Activated T-cell treated with anti-CD3 and anti-CD28 coated beads for 48 hours (primary cell): ENCODE measurements at regions not wholly inside any gene's neighbourhood (a gene's known extent, or its start where the extent isn't known, plus 50 kb on each side); places are given as distances from the start of the nearest gene placed in this dataset.

Experiments
- DNase-seq: peaks from one replicate; pipeline ENCODE4 v3.0.0-alpha.2; 2020; ENCODE audit warnings: low read depth

DNA sequence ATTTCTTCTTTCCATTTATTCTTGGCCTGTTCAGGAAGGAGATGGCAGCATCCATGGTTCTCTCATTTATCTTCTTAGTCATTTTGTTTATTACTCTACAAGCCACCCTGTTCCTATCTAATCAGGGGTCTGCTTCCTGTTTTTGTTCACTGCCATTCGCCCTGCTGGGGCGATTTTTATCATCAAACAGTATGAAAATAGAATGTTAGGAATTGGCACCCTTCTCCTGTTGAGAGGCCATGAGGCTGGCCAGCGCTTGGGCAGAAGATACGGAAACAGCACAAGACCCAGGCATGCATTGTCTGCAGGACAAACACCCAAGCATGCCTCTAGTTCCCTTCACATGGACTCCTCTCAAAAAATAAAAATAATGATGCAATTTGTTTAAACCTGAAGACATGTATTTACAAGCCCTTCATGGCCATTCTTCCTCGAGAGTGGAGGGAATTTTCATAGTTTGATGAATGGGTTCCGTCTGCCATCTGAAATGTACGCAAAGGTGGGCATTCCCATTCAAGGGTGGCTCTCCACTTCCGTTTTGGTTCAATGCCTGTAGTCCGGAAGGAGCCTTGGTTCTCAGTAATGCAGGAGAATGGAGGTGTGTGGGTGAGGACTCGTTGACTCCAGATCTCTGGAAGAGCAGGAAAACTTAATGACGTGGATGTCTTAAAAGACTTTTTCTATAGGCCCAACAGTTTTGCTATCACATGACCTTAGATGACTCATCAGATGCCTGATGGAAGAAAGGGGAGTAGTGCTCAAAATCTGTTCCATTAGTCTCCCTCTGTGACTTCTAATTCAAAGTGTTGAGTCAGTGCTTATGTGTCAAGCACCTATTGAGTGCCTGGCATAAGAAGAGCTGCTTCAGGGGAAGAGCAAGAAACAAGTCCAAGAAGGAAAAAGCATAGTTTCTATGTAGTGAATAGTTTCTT, 252.4 kb upstream of the TBX3 start:
- DNase-seq = no peak

GRCh38 chr12:114935658-114936057, 251.7 kb upstream of the TBX3 start:
- DNase-seq = no peak

DNA sequence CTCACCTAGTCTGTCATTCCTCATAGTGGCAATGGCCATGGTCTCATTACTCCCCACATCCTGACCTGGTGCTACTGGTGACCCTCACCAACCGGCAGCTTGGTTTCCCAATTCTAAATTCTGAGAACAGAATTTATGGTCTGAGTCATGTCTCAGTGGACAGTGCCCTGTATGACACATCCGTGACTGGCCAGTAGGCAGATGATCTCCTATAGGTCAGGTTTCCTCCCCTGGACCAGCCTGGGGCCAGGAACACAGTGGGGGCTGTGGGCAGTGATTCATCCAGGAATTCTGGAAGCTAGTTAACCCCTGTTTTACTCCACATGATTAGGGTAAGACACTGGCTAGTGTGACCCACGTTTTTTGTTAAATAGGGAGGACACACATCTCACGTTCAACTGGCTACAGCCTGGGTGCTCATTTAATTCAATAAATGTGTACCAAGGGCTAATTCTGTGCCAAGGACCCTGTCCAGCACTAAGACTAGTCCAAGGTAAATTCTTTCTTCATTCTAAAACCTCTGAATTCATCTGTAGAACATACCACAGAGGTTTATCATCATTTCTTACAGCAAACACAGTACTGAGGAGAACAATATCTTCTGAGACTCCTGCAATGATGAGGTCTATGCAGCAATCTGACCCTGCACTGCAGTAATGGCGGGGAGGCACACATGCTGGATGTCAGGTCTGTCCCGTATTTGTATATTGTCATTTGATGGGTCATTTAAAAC, 249.6 kb upstream of the TBX3 start:
- no peak for DNase-seq

DNA sequence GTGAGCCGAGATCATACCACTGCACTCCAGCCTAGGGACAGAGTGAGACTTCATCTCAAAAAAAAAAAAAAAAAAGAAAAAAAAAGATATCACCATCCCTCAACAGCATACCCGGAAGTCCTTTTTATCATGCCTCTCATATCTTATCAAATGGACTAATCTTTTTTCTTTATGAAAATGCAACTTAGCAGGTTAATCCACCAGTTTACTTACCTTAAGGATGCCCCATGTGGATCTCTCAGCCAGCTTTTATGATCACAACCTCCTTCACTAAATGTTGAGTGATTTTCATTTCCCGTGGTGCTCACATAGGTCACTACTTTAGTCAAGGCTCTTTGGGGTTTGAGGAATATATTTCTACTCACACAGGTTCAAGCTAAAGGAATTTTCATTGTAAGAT, 248.8 kb upstream of the TBX3 start:
- DNase-seq = no peak

GRCh38 chr12:114931025-114931424, 247.1 kb upstream of the TBX3 start:
- no peak for DNase-seq

GRCh38 chr12:114926341-114926740, 242.4 kb upstream of the TBX3 start:
- no peak for DNase-seq

GRCh38 chr12:114924946-114925475, 241.0 kb upstream of the TBX3 start:
- DNase-seq = no peak

DNA sequence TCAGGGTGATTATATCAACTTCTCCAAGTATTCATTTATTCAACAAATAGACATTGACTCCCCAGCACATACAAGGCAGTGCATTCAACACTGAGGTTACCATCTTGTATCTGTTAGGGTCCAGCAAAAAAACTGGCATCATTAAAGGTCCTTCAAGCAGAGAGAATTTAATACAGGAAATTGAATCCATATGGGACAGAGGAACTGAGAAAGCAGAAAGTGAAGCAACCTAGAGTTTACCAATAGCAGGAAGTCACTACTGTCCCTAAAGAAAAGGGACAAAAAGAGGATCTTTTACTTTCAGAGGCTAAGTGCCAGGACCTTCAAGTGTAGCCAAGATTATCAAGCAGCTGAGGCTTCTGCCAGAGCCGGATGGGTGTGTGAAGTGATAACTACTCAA, 237.8 kb upstream of the TBX3 start:
- no peak for DNase-seq

DNA sequence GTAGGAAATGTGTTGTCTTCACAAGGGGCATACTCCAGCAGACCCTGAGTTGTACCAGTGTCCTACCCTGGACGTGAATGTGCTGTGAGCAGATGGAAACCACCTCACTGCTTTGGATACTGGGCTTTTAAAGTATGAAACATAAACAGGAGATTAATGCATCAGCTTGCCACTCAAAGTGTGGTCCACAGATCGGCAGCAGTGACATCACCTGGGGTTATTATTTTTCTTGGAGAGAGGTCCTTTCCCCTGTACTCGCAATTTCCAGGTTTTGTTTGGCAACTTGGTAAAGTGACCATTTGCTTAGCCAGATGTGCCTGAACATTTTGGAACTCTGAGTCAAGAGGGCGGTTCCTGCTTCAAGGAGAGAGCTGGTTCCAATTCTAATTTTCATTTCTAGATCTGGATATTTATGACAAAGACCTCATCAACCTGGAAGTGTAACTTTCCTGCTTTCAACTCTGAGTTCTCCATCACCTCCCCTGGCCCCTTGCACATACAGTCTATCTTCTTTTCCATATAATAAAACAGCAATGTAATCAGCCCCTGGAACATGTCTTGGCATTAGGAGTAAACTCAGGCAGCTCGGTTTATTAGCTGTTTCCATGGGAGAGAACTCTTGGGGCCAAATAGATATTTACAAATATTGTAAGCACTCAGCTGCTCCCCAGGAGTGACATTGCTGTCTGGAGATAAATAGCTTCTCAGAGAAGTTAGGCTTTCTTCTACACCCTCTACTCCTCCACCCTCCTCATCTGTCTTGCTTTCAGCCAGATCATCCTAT, 237.0 kb upstream of the TBX3 start:
- no peak for DNase-seq

DNA sequence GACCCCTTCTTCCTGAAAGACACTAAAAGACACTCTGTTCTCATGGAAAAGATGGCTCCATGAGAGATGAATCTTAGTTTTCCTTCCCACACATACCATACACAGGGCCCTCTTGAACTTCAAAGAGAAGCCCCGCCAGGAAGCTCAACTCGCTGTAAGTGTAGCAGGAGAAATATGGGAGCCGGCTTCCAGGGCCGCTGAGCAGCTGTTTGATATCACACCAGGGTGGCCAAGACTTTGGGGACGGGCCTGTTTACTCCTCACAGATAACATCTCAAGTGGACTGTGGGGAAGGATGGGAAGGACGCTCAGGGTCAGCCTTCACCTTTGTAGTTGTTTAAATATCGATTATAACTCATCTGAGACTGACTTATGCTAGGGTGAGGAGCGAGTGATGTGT, 235.5 kb upstream of the TBX3 start:
- DNase-seq = no peak

DNA sequence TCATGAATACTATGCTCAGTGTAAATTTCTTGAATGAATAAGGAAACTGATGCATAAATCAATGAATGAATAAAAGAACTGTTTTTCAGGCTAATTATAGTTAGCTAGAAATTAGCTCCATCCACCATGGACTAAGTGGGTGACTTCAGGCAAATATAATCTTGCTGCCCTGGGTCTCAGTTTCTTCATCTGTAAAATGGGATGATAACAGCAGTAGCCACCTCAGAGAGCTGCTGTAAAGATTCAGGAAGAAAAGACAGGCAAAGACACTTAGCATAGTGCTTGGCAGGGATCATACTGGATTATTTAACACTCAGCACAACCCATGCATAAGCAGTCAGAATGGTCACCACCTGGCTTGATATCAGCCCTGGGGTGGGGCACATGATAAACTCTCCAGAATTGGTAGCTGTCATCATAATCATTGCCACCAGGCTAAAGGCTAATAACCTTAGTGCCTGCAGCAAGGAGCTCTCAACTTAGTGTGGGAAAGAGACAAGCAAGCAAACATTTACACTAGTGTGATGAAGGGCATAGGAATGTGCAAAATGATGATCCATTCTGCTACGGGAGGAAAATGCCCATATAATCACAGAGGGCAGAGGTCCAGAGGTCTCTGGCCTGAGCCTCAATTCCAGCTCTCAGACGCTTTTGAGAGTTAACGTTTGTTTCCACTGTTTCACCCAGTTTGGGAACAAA, 234.7 kb upstream of the TBX3 start:
- DNase-seq = no peak

DNA sequence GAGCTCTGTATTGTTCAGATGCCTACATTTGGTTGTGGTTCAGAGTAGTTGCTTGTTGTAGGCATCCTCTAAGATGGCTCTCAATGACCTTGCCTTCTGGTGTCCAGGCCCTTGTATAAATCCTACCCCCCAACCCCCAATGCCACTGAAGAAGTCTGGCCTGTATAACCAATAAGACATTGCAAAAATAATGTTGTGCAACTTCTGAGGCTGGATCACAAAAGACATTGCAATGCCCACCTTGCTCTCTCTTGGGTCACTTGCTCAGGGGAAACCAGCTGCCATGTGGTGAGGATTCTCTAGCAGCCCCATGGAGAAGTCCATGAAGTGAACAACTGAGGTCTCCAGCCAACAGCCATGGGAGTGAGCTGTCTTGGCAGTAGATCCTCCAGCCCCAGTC, 234.0 kb upstream of the TBX3 start:
- no peak for DNase-seq

GRCh38 chr12:114917307-114917706, 233.3 kb upstream of the TBX3 start:
- DNase-seq = no peak

GRCh38 chr12:114916541-114916940, 232.6 kb upstream of the TBX3 start:
- no peak for DNase-seq

DNA sequence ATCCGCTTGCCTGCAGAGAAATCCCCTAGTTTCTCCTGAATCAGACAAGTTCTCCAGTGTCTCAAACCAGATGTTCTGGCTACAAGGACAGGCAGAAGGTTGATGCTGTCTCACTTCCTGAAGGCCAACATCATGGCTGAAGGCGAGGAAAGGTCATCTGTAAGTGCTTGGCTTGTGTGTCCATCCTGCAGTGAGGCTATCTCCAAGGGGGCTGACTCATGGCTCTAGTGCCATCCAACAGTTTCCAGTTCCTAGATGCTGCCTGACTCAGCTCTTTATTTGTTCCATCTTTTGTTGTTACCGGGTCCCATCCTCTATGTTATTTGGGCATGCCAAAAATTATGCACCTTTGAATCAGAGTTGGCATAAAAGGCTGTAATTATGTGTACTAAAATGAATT, 232.1 kb upstream of the TBX3 start:
- DNase-seq = no peak

- DNase-seq = no peak
These were observed 230.2 kb upstream of the TBX3 start for GRCh38 chr12:114913871-114914801.

GRCh38 chr12:114912811-114913210, 228.8 kb upstream of the TBX3 start:
- DNase-seq = no peak

DNA sequence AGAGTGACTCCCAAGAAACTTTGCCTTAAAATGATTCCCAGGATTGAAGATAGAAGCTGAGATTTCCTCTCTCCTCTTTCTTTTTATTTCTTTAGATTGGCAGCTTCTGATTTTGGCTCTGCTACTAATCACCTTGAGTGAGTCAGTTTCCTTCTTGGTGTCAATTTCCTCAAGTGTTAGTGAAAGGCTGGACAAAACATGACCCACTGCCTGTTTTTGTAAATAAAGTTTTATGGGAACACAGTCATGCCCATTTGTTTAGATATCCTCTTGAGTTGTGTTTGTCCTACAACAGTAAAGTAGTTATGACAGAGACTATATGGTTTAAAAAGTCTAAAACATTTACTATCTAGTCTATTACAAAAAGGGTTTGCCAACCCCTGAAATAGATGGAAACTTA, 227.2 kb upstream of the TBX3 start:
- no peak for DNase-seq

GRCh38 chr12:114904254-114905003, 220.5 kb upstream of the TBX3 start:
- DNase-seq = no peak
